Epithelial cell of proximal tubule (primary cell): ENCODE measurements at regions not wholly inside any gene's neighbourhood (a gene's known extent, or its start where the extent isn't known, plus 50 kb on each side); places are given as distances from the start of the nearest gene placed in this dataset.

ENCODE experiments used
- DNase-seq: peaks from one replicate; pipeline ENCODE4 v3.0.0-alpha.2; 2011; ENCODE audit warnings: low read depth
- H3K4me3 ChIP-seq: 2 replicates; pipeline ENCODE4 v1.5.1; 2011; ENCODE audit warnings: low read depth, mild to moderate bottlenecking, low read length
- CTCF ChIP-seq: conservative IDR thresholded peaks from 2 replicates; pipeline ENCODE4 v1.5.1; 2012; ENCODE audit warnings: low read depth, mild to moderate bottlenecking, low read length

- peak; percentile 15 for DNase-seq
- TF ChIP-seq CTCF: no peak
- H3K4me3 ChIP-seq: no peak overlapping the region
These were observed 166.6 kb downstream of the DKK2 start for GRCh38 chr4:106869551-106869950.

- no peak overlapping the region for H3K4me3 ChIP-seq
- TF ChIP-seq CTCF: no peak
- no peak for DNase-seq
These were observed 167.6 kb downstream of the DKK2 start for GRCh38 chr4:106868381-106869035.

GRCh38 chr4:106864231-106864630, 171.9 kb downstream of the DKK2 start:
- H3K4me3 ChIP-seq: no peak overlapping the region
- DNase-seq: no peak
- TF ChIP-seq CTCF: no peak

GRCh38 chr4:106854569-106855351, 181.4 kb downstream of the DKK2 start:
- no peak for TF ChIP-seq CTCF
- DNase-seq: no peak
- H3K4me3 ChIP-seq: no peak overlapping the region

GRCh38 chr4:106852426-106852825, 183.7 kb downstream of the DKK2 start:
- no peak for TF ChIP-seq CTCF
- DNase-seq: no peak
- no peak overlapping the region for H3K4me3 ChIP-seq

- no peak for DNase-seq
- TF ChIP-seq CTCF: no peak
- no peak overlapping the region for H3K4me3 ChIP-seq
These were observed 184.4 kb downstream of the DKK2 start for GRCh38 chr4:106851726-106852125.
